ENCODE measurements at regions not wholly inside any gene's neighbourhood (a gene's known extent, or its start where the extent isn't known, plus 50 kb on each side); places are given as distances from the start of the nearest gene placed in this dataset.

DNA sequence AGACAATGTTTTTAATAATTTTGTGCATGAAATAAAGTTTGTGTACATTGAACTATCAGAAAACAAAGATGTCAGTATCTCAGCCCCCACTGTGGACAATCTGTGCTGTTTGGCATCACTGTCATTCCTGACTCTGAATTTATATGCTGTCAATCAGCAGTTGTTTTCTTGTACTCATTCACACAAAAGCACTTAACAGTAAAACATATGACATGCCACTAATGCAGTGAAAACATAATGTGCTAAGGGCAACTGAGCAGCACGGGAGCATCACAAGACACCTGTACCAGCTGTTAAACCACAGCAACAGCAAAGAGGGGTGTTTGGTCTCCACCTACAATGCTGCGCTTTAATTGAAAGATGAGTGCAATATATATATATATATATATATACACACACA lies 647.8 kb upstream of the SLC35B3 start:
- Histone ChIP-seq H3K9me3 (no peaks in the 10 kb centered on the region), H3K4me3 (no peak overlapping the region), H3K4me1 (no peaks in the 10 kb centered on the region), H3K36me3 (no peaks in the 10 kb centered on the region), H3K27me3 (no peaks in the 10 kb centered on the region), H3K27ac (no peak overlapping the region)
- intact Hi-C loops (cut with DNase I; ENCODE audit: low total_unique reads): no loop called here
- DNase-seq: no peak
- no peak for TF ChIP-seq POLR2A (IDR thresholded peaks at IDR 0.05)
- TF ChIP-seq, protein P1, sequence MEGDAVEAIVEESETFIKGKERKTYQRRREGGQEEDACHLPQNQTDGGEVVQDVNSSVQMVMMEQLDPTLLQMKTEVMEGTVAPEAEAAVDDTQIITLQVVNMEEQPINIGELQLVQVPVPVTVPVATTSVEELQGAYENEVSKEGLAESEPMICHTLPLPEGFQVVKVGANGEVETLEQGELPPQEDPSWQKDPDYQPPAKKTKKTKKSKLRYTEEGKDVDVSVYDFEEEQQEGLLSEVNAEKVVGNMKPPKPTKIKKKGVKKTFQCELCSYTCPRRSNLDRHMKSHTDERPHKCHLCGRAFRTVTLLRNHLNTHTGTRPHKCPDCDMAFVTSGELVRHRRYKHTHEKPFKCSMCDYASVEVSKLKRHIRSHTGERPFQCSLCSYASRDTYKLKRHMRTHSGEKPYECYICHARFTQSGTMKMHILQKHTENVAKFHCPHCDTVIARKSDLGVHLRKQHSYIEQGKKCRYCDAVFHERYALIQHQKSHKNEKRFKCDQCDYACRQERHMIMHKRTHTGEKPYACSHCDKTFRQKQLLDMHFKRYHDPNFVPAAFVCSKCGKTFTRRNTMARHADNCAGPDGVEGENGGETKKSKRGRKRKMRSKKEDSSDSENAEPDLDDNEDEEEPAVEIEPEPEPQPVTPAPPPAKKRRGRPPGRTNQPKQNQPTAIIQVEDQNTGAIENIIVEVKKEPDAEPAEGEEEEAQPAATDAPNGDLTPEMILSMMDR (IDR thresholded peaks at IDR 0.05): no peak

DNA sequence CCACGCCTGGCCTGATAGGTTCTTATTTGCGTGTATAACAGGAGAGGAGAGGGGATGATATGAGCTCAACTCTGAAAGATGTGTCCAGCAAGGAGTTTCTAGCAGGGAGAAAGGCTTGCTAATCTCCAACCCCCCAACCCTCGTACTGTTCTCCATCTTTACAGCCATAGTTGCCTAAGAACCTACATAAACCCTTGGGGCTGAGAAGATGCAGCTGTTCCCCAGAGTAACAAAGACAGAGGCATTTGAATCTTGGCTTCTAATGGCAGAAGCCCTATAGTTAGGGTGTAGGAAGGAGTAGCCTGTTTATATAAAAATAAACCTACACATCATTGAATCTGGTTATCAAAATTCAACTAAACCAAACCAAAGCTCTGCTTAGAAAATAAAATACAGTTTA lies 631.4 kb upstream of the SLC35B3 start:
- H3K4me1 ChIP-seq: no peaks in the 10 kb centered on the region
- H3K36me3 ChIP-seq: no peaks in the 10 kb centered on the region
- TF ChIP-seq, protein P1 (IDR thresholded peaks at IDR 0.05): no peak
- TF ChIP-seq POLR2A (IDR thresholded peaks at IDR 0.05): no peak
- no peaks in the 10 kb centered on the region for H3K27me3 ChIP-seq
- H3K9me3 ChIP-seq: no peaks in the 10 kb centered on the region
- no peak overlapping the region for H3K27ac ChIP-seq
- no peak for DNase-seq
- no peak overlapping the region for H3K4me3 ChIP-seq
- intact Hi-C loops (cut with DNase I; ENCODE audit: low total_unique reads): no loop called here

DNA sequence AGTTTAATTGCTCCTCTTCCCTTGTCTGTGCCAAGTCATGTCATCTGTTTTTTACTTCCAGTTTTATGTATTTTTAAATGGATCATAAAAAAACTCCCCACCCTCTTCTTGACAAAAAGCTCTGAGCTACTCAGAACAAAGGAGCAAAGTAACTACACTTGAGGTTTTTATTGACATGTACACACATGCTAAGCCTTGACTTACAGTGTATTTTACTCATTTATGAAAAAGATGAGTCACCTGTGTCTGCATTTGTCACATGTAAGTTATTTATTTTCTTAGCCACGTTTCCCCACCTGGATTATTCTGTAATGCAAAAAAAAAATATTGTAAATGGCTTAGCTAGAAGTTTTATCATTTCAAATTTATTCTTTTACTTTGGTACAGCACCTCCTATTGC lies 628.8 kb upstream of the SLC35B3 start:
- intact Hi-C loops (cut with DNase I; ENCODE audit: low total_unique reads): no loop called here
- TF ChIP-seq, protein P1 (IDR thresholded peaks at IDR 0.05): no peak
- H3K27me3 ChIP-seq: no peaks in the 10 kb centered on the region

DNA sequence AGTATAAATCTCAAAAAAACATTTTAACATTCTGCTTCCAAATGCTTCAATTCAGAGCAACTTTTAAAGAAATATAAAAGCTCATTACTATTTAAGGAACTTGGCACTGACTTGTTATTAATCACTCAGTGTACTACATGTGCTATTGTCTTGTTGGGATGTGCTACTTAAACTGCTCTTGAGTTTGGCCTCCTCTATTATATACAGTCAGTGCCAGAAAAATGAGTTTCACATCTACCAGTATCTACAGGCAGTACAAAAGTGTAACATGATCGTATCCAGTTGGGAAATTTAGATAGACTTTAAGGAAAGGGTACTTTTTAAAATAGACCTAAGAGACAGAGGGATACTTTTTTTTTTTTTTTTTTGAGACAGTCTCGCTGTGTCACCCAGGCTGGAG lies 627.3 kb upstream of the SLC35B3 start:
- Histone ChIP-seq H3K27ac (no peak overlapping the region), H3K9me3 (no peaks in the 10 kb centered on the region), H3K36me3 (no peaks in the 10 kb centered on the region), H3K4me3 (no peak overlapping the region), H3K27me3 (no peaks in the 10 kb centered on the region), H3K4me1 (no peaks in the 10 kb centered on the region)
- no peak for DNase-seq
- intact Hi-C loops (cut with DNase I; ENCODE audit: low total_unique reads): no loop called here
- TF ChIP-seq POLR2A (IDR thresholded peaks at IDR 0.05): no peak
- TF ChIP-seq, protein P1 (IDR thresholded peaks at IDR 0.05): no peak

More for the DNA sequence above, 628.8 kb upstream of the SLC35B3 start:
- Histone ChIP-seq H3K36me3 (no peaks in the 10 kb centered on the region), H3K9me3 (no peaks in the 10 kb centered on the region), H3K4me1 (no peaks in the 10 kb centered on the region), H3K27ac (no peak overlapping the region), H3K4me3 (no peak overlapping the region)
- no peak for DNase-seq

DNA sequence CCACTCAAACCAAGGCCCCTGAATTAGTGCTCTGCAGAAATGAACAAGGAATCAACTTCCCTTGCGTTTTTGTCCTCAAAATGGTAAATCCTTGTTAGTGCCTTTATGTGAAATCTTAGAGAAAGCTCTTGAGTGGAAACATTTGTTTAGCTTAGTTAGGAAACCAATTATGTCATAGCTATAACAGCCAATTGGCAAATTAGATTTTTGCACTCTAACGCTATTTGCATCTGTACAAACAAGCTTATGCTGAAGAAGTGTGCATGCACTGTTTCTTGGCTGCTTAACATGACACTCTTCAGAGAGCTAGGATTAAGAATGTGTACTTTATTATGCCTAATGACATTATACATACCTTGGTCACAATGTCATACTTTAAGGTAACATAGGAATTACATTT lies 622.6 kb upstream of the SLC35B3 start:
- Histone ChIP-seq H3K27ac (no peak overlapping the region), H3K36me3 (no peaks in the 10 kb centered on the region), H3K4me3 (no peak overlapping the region), H3K9me3 (no peaks in the 10 kb centered on the region), H3K27me3 (no peaks in the 10 kb centered on the region), H3K4me1 (no peaks in the 10 kb centered on the region)
- intact Hi-C loops (cut with DNase I; ENCODE audit: low total_unique reads): no loop called here
- no peak for DNase-seq
- TF ChIP-seq, protein P1 (IDR thresholded peaks at IDR 0.05): no peak
- no peak for TF ChIP-seq POLR2A (IDR thresholded peaks at IDR 0.05)

All from uterus (tissue), 3 donors.